Ovary (tissue), 7 donors: ENCODE measurements at regions not wholly inside any gene's neighbourhood (a gene's known extent, or its start where the extent isn't known, plus 50 kb on each side); places are given as distances from the start of the nearest gene placed in this dataset.

Experiments used
- DNase-seq, 5 donors: peaks; one replicate each; pipeline ENCODE4 v3.0.0-alpha.2; 2019 to 2020
- H3K27ac ChIP-seq, 2 donors: fragments of 200-600 bp; one replicate each; pipeline versions ENCODE4 v1.5.1 to v1.8.0; 2019 to 2022
- H3K27me3 ChIP-seq: fragments of 200-600 bp; one replicate; pipeline ENCODE4 v1.8.0; 2022
- H3K36me3 ChIP-seq: fragments of 200-600 bp; sonication (generic); one replicate; pipeline ENCODE4 v1.5.1; 2019
- H3K4me1 ChIP-seq: one replicate; pipeline ENCODE4 v1.8.1; 2013; ENCODE audit warnings: mild to moderate bottlenecking, moderate library complexity; ENCODE audit not compliant: insufficient read depth
- H3K4me3 ChIP-seq: fragments of 200-600 bp; sonication (generic); one replicate; pipeline ENCODE4 v1.5.1; 2017
- H3K9me3 ChIP-seq, 2 donors: fragments of 200-600 bp in 1 of 2; sonication (generic) in 1 of 2; one replicate each; pipeline versions ENCODE4 v1.5.1 to v1.8.1; 2013 to 2019; ENCODE audit warnings: mild to moderate bottlenecking in 1 of 2, moderate library complexity in 1 of 2
- EP300 ChIP-seq: sonication (generic); formaldehyde crosslinking; IDR thresholded peaks from one replicate; pipeline ENCODE4 v1.6.1; 2017; ENCODE audit warnings: antibody characterized with exemption
- POLR2A ChIP-seq: fragments of 450-650 bp; IDR thresholded peaks from one replicate; pipeline ENCODE4 v1.6.1; 2017; ENCODE audit warnings: antibody characterized with exemption, mild to moderate bottlenecking, moderate library complexity
- WGBS, 3 donors: extraction: QIAGEN DNeasy Blood & Tissue Kit in 1 of 3; methylation state at CpG; one replicate each; pipeline versions ENCODE4 v1.1.5 to v1.1.7; 2013 to 2017; 5-methylcytosine and 5-hydroxymethylcytosine counted together
- intact Hi-C, 4 donors: fragments of 100-400 bp; cut with DNase I; formaldehyde crosslinking; loops; one replicate each; pipeline versions ENCODE4 v1.11.0 to v1.15.1; 2022 to 2023
- TF ChIP-seq, protein P1 (sequence below), 3 donors: fragments of 450-650 bp in 2 of 3; fragments of 200-600 bp in 1 of 3; IDR thresholded peaks; one replicate each; pipeline versions ENCODE4 v1.5.1 to v1.8.0; 2016 to 2022; ENCODE audit warnings: antibody characterized with exemption in 3 of 3, mild to moderate bottlenecking in 1 of 3
- donor health status: DM: no; HTN: no; CAD: no; lungs with moderate emphysema.
- donor health status: DM: no; HTN: no; CAD: no.
- donor health status: Bipolar disorder and iron deficiency.
- donor health status: DM: no; HTN: no; CAD: no.
- donor health status: DM: yes; HTN: yes; CAD: no.

- TF ChIP-seq POLR2A (no peak), EP300 (no peak)
- TF ChIP-seq, protein P1, sequence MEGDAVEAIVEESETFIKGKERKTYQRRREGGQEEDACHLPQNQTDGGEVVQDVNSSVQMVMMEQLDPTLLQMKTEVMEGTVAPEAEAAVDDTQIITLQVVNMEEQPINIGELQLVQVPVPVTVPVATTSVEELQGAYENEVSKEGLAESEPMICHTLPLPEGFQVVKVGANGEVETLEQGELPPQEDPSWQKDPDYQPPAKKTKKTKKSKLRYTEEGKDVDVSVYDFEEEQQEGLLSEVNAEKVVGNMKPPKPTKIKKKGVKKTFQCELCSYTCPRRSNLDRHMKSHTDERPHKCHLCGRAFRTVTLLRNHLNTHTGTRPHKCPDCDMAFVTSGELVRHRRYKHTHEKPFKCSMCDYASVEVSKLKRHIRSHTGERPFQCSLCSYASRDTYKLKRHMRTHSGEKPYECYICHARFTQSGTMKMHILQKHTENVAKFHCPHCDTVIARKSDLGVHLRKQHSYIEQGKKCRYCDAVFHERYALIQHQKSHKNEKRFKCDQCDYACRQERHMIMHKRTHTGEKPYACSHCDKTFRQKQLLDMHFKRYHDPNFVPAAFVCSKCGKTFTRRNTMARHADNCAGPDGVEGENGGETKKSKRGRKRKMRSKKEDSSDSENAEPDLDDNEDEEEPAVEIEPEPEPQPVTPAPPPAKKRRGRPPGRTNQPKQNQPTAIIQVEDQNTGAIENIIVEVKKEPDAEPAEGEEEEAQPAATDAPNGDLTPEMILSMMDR (IDR thresholded peaks at IDR 0.05), result no peak
- no peak overlapping the region for H3K27ac ChIP-seq
- intact Hi-C loops, result no loop called here
- no peak overlapping the region for H3K4me3 ChIP-seq
- H3K36me3 ChIP-seq, result no peaks in the 10 kb centered on the region
- WGBS, 3 donors, result 88 to 97% (median 89%) methylated on average over 1 of the region's 1 CpG
- H3K4me1 ChIP-seq, result no peaks in the 10 kb centered on the region
- no peaks in the 10 kb centered on the region for H3K27me3 ChIP-seq
- no peak for DNase-seq
- no peaks in the 10 kb centered on the region for H3K9me3 ChIP-seq
Observed at GRCh38 chr3:161875483-161875882, 378.9 kb downstream of the OTOL1 start.

GRCh38 chr3:161879470-161879869, 382.9 kb downstream of the OTOL1 start:
- WGBS, 3 donors, result 0 to 52% (median 28%) methylated on average over 1 of the region's 1 CpG
- Histone ChIP-seq H3K4me1 (no peaks in the 10 kb centered on the region), H3K4me3 (no peak overlapping the region), H3K9me3 (no peaks in the 10 kb centered on the region), H3K36me3 (no peaks in the 10 kb centered on the region), H3K27me3 (no peaks in the 10 kb centered on the region), H3K27ac (no peak overlapping the region)
- TF ChIP-seq EP300 (no peak), POLR2A (no peak)
- TF ChIP-seq, protein P1 (IDR thresholded peaks at IDR 0.05), result no peak
- intact Hi-C loops, result no loop called here
- DNase-seq, result no peak

DNA sequence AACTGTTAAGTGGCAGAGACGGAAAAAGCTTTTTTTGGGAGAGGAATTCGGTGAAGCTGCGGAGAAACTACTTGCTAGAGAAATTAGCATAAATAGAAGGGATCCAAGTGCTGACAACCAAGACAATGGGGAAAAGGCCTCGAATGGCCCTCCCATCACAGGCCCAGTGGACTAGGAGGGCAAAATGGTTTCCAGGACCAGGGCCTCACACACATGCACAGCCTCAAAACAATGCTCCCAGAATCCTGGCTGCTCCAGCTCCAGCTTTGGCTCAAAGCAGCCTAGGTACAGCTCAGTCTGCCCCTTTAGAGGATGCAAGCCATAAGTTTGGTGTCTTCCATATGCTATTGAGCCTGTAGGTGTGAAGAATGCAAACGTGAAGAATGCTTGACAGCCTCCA, 388.2 kb downstream of the OTOL1 start:
- H3K27ac ChIP-seq, result no peak overlapping the region
- 80 to 90% (median 88%) methylated on average over 5 of the region's 5 CpGs for WGBS, 3 donors
- no peak for DNase-seq
- intact Hi-C loops, result no loop called here
- no peaks in the 10 kb centered on the region for H3K9me3 ChIP-seq
- H3K36me3 ChIP-seq, result no peaks in the 10 kb centered on the region
- H3K4me1 ChIP-seq, result no peaks in the 10 kb centered on the region
- no peaks in the 10 kb centered on the region for H3K27me3 ChIP-seq
- TF ChIP-seq, protein P1 (IDR thresholded peaks at IDR 0.05), result no peak
- TF ChIP-seq POLR2A, result no peak
- no peak for TF ChIP-seq EP300
- H3K4me3 ChIP-seq, result no peak overlapping the region

DNA sequence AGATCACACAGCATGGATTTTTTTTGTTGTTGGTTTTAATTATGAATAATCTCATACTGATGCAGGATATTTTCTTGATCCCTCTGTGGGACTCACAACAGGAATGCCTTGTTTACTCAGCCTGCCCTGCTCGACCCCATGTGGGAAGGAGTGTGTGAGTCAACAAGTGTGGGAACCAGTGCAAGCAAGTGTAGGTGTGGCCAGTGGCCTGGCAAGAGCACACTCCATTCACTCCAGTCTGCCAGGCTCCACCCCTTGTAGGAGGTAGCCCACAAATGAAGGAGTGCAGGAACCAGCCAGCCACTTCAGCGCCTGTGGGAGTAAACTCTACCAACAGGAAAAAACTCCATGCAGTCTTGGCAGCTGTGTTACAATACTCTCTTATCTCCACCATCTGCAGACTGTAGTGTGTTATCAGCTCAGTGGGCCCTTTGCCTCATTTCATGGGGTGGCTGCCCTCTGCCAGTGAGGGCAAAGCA, 393.6 kb downstream of the OTOL1 start:
- intact Hi-C loops, result no loop called here
- Histone ChIP-seq H3K4me3 (no peak overlapping the region), H3K36me3 (no peaks in the 10 kb centered on the region), H3K9me3 (peaks cover 0 to 4% of the 10 kb centered on the region in 2 donors), H3K4me1 (no peaks in the 10 kb centered on the region), H3K27ac (no peak overlapping the region), H3K27me3 (no peaks in the 10 kb centered on the region)
- no peak for DNase-seq
- WGBS, 3 donors, result 80 to 88% (median 88%) methylated on average over 2 of the region's 2 CpGs
- TF ChIP-seq EP300 (no peak), POLR2A (no peak)
- TF ChIP-seq, protein P1 (IDR thresholded peaks at IDR 0.05), result no peak

DNA sequence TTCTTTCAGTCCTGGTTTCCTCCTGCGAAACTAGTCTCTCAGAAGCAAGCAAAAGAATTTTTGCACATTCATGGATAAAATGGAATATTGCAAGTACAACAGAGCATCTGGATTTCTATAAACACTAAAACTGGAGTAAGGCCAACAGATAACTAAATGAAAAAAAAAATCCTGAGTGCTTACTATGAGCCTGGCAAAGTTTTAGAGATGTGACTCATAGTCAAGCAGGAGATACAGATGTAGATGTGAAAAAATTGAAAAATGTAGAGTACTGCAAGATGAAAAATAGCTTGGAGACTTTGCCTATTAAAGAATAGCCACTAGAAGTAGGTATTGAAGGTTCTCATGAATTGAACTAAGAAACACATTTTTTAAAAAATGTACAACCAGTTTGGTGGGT, 397.4 kb downstream of the OTOL1 start:
- TF ChIP-seq EP300 (no peak), POLR2A (no peak)
- TF ChIP-seq, protein P1 (IDR thresholded peaks at IDR 0.05), result no peak
- intact Hi-C loops, result no loop called here
- peaks cover 0 to 4% of the 10 kb centered on the region in 2 donors for H3K9me3 ChIP-seq
- DNase-seq, result no peak
- H3K27ac ChIP-seq, result no peak overlapping the region
- no peaks in the 10 kb centered on the region for H3K4me1 ChIP-seq
- WGBS, 3 donors, result 6 to 22% (median 12%) methylated on average over 1 of the region's 1 CpG
- H3K27me3 ChIP-seq, result no peaks in the 10 kb centered on the region
- H3K4me3 ChIP-seq, result no peak overlapping the region
- no peaks in the 10 kb centered on the region for H3K36me3 ChIP-seq
